ENCODE measurements at regions not wholly inside any gene's neighbourhood (a gene's known extent, or its start where the extent isn't known, plus 50 kb on each side); places are given as distances from the start of the nearest gene placed in this dataset.

DNA sequence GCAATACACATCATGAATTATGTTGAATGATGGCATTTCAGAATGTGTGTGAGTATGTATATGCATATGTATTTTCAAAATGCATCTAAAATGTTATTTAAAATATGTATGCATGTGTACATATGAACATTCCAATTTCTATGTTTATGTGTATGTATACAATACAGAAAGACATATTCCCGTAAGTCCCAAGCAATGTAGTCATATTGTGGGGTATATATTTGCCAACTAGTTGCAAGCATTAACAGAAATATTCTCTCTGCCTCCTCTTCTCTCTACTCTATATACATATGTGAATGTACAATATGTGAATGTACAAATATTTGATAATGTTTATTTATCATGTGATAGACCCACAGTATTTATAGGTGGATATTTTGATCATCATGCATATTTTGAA is 345.8 kb upstream of the ZEB2 start:
- Histone ChIP-seq H3K9me3 (ENCODE audit: control insufficient read depth, insufficient read depth, low read length) (no peaks in the 10 kb centered on the region), H3K4me1 (ENCODE audit: insufficient read depth, low read length) (no peaks in the 10 kb centered on the region), H3K36me3 (ENCODE audit: insufficient read depth, low read length) (no peaks in the 10 kb centered on the region), H3K9ac (ENCODE audit: low read depth, low read length) (no peak overlapping the region)

DNA sequence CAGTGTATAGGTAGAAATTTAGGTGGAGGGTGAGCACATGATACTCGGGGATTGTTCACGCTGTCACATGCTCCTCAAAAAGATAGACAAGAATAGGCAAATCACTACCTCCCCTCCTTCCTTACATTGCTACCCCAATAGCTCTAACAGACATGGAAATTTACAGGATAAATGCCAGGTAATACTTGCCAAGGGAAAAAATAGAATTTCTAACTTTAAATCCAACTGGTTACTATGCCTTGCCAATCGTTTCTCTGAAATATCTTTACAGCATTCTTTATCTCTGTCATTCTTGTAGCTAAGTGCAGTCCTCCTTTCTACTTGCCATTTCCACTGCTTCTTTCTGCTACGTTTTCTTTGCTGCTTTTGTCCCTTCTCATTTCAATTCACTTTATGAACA is 339.8 kb upstream of the ZEB2 start:
- Histone ChIP-seq H3K9me3 (ENCODE audit: control insufficient read depth, insufficient read depth, low read length) (no peaks in the 10 kb centered on the region), H3K36me3 (ENCODE audit: insufficient read depth, low read length) (no peaks in the 10 kb centered on the region), H3K9ac (ENCODE audit: low read depth, low read length) (no peak overlapping the region), H3K4me1 (ENCODE audit: insufficient read depth, low read length) (no peaks in the 10 kb centered on the region)

DNA sequence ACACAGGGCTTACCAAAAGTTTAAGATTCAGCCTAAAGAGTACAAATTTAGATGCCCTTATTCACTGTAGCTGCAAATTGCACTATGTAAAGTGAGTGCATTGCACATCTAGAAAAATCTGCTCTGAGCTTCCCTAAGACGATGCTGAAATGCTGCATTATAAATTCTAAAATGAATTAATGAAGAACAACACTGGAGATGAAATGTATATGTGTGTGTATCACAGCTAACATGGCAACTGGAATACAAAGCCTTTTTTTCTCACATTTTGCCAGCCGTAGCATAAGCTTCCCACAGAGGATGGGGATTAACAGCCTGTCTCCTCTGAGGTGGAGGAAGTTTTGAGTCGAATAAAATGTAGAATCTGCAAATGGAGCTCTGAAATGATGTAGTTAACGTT is 338.3 kb upstream of the ZEB2 start:
- H3K4me1 ChIP-seq (ENCODE audit: insufficient read depth, low read length): no peaks in the 10 kb centered on the region
- H3K9ac ChIP-seq (ENCODE audit: low read depth, low read length): no peak overlapping the region
- no peaks in the 10 kb centered on the region for H3K9me3 ChIP-seq (ENCODE audit: control insufficient read depth, insufficient read depth, low read length)
- H3K36me3 ChIP-seq (ENCODE audit: insufficient read depth, low read length): no peaks in the 10 kb centered on the region

DNA sequence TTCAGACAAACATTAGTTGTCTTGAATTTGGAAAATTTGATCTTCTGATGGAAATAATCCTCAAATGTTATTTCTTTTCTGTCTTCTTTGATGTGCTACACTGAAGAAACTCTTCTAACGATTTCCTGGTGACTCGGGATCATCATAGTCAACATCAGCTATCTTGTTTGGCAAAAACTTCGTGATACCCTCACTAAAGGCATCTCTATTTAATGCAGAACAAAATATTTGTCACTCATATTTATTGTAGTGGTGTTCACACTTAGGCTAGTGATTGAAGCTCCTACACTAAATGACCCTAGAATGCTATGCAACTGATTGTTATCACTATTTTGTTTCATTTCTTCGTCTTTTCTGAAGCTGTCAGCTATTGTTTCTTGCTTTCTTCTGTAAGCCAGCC is 334.7 kb upstream of the ZEB2 start:
- Histone ChIP-seq H3K4me1 (ENCODE audit: insufficient read depth, low read length) (no peaks in the 10 kb centered on the region; the same call in 1 of the 2 replicates), H3K9me3 (ENCODE audit: control insufficient read depth, insufficient read depth, low read length) (no peaks in the 10 kb centered on the region), H3K9ac (ENCODE audit: low read depth, low read length) (no peak overlapping the region), H3K36me3 (ENCODE audit: insufficient read depth, low read length) (no peaks in the 10 kb centered on the region)

DNA sequence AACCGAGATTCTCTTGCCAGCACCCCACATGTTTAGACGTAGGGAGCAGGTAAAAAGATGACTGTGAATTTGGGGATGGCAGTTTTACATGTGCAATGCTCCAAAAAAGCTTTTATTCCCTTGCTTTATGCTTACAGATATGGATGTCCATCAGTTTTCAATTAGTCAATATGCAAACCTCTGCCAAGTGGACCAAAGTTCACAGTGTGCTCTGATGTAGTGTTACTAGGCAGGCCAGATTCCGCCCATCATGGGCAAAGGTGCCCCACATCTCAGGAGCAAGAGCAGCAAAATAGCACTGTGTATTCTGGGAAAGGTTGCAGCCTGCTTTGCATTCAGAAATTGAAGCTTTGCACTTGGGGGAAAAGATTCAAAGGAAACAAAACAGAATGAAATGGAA is 329.7 kb upstream of the ZEB2 start:
- H3K9ac ChIP-seq (ENCODE audit: low read depth, low read length): no peak overlapping the region
- H3K4me1 ChIP-seq (ENCODE audit: insufficient read depth, low read length): no peaks in the 10 kb centered on the region; the same call in 1 of the 2 replicates
- H3K36me3 ChIP-seq (ENCODE audit: insufficient read depth, low read length): no peaks in the 10 kb centered on the region; the same call in 1 of the 2 replicates
- H3K9me3 ChIP-seq (ENCODE audit: control insufficient read depth, insufficient read depth, low read length): no peaks in the 10 kb centered on the region

DNA sequence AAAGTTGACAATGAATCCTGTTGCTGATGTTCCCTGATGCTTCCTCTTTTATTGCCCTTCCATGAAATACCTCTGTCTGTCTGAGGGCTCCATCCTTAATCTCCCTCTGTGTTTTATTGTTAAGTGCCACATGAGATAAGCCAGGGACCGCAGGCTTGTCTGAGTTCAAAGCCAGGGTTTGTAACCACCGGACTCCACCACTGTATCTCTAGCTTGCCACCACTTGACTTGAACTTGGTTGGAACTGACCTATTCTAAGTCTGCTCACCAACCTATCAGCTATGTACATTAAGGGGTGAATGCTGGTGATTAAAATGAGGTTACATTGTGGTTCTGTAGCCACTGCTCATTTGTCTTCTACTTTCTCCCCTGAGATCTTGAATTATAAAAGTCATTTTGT is 328.5 kb upstream of the ZEB2 start:
- no peaks in the 10 kb centered on the region; the same call in 1 of the 2 replicates for H3K4me1 ChIP-seq (ENCODE audit: insufficient read depth, low read length)
- H3K9me3 ChIP-seq (ENCODE audit: control insufficient read depth, insufficient read depth, low read length): no peaks in the 10 kb centered on the region
- no peaks in the 10 kb centered on the region; the same call in 1 of the 2 replicates for H3K36me3 ChIP-seq (ENCODE audit: insufficient read depth, low read length)
- H3K9ac ChIP-seq (ENCODE audit: low read depth, low read length): no peak overlapping the region

DNA sequence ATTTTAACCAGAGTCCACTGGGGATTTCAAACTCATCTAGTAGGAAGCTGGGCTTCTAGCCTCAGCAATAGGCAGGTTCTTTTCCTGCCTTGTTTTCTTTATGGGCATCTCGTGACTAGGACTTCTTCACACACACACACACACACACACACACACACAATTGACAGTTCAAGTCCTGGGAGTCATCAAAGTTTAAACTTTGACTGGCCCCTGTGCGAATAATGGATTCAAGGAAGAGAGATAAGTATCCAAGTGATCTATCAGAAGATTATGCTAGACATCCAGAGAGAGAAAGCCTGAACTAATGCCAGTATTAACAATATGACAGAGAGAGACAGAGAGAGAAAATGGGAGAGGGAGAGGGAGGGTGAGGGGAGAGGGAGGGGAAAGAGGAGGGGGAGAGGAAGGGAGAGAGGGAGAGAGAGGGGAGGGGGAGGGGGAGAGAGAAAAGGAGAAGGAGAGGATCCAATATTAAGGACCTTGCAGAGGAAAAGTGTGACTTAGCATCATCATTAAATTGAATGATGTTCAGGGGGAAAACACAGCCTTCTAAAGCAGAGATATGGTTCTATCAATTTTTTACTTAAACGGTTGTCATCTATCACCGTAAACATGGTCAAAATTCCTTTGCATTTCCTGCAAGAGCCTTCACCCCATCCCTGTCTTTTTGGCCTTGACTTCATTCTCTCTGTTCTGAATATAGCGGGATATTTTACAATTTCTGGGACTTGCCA is 327.6 kb upstream of the ZEB2 start:
- Histone ChIP-seq H3K36me3 (ENCODE audit: insufficient read depth, low read length) (no peaks in the 10 kb centered on the region; the same call in 1 of the 2 replicates), H3K9me3 (ENCODE audit: control insufficient read depth, insufficient read depth, low read length) (no peaks in the 10 kb centered on the region), H3K9ac (ENCODE audit: low read depth, low read length) (no peak overlapping the region), H3K4me1 (ENCODE audit: insufficient read depth, low read length) (no peaks in the 10 kb centered on the region; the same call in 1 of the 2 replicates)

DNA sequence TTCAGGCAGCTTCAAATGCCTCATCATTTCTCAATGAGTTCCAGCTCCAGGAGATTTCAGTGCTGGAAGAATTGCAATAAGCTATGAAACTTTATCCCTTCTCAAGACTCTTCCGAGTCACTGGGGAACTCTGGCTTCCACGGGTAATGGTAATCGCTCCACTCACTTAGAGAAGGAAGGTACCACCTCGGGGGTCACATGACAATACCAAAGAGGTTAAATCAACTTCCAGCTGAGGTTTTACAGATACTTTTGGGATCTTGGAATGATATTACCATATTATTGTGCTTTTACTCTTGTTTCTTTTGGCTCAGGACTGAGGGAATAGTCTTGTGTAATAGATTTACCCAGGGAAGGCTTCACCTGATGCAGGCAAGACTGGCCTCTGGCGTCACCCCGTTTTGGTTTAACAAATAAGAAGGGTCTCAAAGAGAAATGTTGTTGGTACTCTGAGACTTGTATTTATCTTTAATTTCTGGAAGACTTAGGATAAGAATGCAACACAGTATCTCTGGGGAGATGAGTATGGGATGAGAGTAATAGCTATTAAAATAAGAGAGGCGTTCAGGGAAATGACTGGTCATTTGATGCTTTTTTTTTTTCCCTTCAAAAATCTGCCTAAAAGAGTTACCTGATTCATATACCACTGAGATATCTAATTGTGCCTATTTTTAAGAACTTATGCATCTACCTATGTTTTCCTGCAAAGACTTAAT is 316.9 kb upstream of the ZEB2 start:
- no peaks in the 10 kb centered on the region for H3K9me3 ChIP-seq (ENCODE audit: control insufficient read depth, insufficient read depth, low read length)
- H3K9ac ChIP-seq (ENCODE audit: low read depth, low read length): no peak overlapping the region
- peaks cover 22% of the 10 kb centered on the region for H3K4me1 ChIP-seq (ENCODE audit: insufficient read depth, low read length)
- H3K36me3 ChIP-seq (ENCODE audit: insufficient read depth, low read length): no peaks in the 10 kb centered on the region

DNA sequence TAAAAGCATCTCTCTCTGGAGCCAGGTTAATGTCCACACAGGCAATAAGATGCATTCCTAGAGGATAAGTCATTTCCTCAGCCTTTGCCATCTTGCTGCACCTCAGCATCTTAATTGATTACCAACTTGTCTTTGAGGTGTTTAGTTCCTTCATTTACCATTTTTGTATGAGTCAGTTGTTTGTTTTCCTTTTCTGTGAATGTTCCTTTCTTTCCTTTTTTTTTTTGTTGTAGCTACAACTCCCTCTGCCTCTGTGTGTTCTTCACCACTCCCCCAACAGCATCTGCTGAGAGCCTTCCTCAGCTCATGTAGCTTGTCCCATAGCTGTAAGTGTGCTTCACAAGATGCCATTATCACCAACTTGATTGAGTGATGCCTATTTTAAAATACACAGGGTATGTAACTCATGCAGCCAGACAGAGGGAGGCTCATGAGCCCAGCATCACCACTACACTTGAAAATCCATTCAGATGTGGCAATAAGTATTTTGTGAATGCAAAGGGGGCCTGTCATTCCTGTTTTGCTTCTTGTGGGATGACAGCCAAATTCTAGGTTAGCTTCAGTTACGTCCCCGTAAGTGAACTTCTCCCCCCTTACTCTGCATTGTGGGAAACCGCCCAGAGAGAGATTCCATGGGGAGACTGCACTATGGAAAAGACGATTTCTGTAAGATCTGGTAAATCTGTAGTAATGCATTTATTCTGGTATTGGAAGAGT is 315.9 kb upstream of the ZEB2 start:
- H3K36me3 ChIP-seq (ENCODE audit: insufficient read depth, low read length): no peaks in the 10 kb centered on the region
- peaks cover 22% of the 10 kb centered on the region for H3K4me1 ChIP-seq (ENCODE audit: insufficient read depth, low read length)
- H3K9me3 ChIP-seq (ENCODE audit: control insufficient read depth, insufficient read depth, low read length): no peaks in the 10 kb centered on the region
- H3K9ac ChIP-seq (ENCODE audit: low read depth, low read length): no peak overlapping the region

DNA sequence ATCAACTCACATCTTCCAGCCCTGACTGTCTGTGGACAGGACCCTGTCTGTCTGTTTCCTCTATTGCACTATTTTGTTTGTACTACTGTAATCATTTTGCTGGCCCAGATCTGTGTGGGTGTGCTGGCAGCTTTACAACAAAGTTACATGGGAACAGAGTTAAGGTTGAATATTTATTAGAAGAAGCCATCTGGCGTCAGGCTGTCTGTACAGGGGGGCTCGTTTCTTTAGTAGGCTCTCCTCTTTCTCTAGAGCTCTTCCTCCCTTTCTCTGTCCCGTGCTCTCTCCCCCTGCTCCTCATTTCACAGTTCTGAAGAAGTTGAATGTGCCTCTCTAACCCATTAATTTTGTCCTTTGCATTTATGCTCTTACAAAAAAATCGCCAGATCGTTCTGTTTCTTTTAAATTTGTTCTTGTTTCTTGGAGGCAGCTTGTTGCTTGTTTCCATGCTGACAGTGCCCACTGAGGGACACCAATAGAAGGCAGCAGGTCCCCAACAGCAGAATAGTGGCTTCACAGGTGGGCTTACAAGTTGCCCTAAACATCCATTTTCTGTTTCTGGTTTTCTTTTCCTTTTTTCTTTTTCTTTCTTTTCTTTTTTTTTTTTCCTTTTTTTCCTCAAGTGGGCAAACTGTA is 315.2 kb upstream of the ZEB2 start:
- Histone ChIP-seq H3K4me1 (ENCODE audit: insufficient read depth, low read length) (peaks cover 22% of the 10 kb centered on the region), H3K9ac (ENCODE audit: low read depth, low read length) (no peak overlapping the region), H3K9me3 (ENCODE audit: control insufficient read depth, insufficient read depth, low read length) (no peaks in the 10 kb centered on the region), H3K36me3 (ENCODE audit: insufficient read depth, low read length) (no peaks in the 10 kb centered on the region)

DNA sequence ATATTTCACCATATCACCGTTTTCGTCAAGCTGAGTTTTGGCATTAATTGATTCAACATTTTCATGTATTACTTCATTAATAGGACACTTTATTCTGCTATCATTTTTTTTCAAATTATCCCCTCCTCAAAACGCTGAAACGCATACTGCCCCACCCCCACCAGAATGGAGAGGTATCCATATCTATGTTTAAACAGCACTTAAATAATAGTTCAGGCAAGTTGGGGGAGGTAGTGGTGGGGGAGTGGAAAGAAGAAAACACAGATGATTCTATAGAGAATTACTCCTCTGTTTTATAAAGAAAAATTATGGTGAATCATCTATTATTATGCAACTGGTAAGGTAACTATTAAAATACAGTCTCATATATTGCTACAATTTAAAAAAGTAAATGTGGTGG is 314.4 kb upstream of the ZEB2 start:
- Histone ChIP-seq H3K36me3 (ENCODE audit: insufficient read depth, low read length) (no peaks in the 10 kb centered on the region), H3K4me1 (ENCODE audit: insufficient read depth, low read length) (peaks cover 22% of the 10 kb centered on the region), H3K9me3 (ENCODE audit: control insufficient read depth, insufficient read depth, low read length) (no peaks in the 10 kb centered on the region), H3K9ac (ENCODE audit: low read depth, low read length) (no peak overlapping the region)

DNA sequence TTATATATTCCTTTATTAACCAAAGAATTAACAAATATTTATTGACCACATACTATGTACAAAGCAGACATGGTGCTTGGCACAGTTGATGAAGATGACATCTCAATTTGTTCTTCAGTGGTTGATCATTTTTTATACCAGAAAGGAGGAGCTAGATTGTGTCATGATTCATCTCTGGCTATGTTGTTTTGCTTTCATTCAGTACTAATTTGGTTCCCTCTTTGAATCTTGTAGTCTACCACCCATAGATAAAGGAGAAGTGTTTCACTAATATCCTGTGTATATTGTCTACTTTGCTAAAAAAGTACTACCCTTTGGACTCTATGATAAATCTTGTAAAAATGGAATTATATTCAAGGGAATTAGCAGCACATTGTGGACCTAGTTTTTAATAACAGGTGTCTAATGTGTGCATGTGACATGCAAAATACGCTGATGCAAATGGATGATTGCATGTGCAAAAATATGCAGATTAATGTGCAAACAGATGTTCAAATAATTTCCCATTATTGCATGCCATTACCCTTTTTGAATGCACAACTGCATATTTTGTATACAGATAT is 313.2 kb upstream of the ZEB2 start:
- peaks cover 22% of the 10 kb centered on the region for H3K4me1 ChIP-seq (ENCODE audit: insufficient read depth, low read length)

DNA sequence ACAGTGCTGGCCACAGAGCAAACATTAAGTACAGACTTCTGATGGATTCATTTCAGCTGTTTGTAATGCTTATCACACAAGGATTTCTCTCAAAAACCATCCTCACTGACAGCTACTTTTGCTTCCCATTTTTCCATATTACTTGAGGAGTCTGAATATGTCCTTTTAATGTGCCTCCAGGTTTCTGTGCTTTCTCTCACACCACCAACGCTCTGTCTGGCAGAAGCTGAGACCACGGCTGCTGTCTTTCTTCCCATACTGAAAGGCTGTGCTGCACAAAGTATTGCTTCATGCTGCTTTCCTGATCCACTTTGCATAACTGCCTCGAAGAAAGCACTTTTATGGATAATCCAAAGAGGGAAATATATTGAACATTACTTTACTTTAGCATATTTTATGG is 312.1 kb upstream of the ZEB2 start:
- Histone ChIP-seq H3K36me3 (ENCODE audit: insufficient read depth, low read length) (no peaks in the 10 kb centered on the region), H3K9ac (ENCODE audit: low read depth, low read length) (no peak overlapping the region), H3K4me1 (ENCODE audit: insufficient read depth, low read length) (peaks cover 22% of the 10 kb centered on the region), H3K9me3 (ENCODE audit: control insufficient read depth, insufficient read depth, low read length) (no peaks in the 10 kb centered on the region)

More for the DNA sequence above, 313.2 kb upstream of the ZEB2 start:
- Histone ChIP-seq H3K36me3 (ENCODE audit: insufficient read depth, low read length) (no peaks in the 10 kb centered on the region), H3K9ac (ENCODE audit: low read depth, low read length) (no peak overlapping the region), H3K9me3 (ENCODE audit: control insufficient read depth, insufficient read depth, low read length) (no peaks in the 10 kb centered on the region)

DNA sequence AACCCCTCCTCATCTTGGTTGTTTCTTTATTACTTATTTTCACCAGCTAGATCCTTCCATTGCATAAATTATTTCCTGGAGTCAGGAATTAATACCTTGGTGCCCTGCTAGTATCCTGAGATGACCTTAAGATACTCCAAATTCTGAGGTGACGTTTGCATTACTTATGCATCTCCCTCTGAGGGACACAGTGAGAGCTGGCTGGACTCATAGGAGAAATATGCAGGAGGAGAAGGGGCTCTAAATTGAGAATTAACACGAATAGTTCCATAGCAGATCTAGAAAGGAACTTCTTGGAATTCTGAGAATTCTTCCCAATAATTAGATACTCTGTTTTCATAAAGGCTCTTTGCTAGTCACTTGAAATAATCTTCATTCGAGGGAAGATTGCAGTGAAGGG is 310.6 kb upstream of the ZEB2 start:
- Histone ChIP-seq H3K36me3 (ENCODE audit: insufficient read depth, low read length) (no peaks in the 10 kb centered on the region), H3K9me3 (ENCODE audit: control insufficient read depth, insufficient read depth, low read length) (no peaks in the 10 kb centered on the region), H3K9ac (ENCODE audit: low read depth, low read length) (no peak overlapping the region), H3K4me1 (ENCODE audit: insufficient read depth, low read length) (peaks cover 9% of the 10 kb centered on the region)
